GM23248 (cell line): ENCODE measurements at regions not wholly inside any gene's neighbourhood (a gene's known extent, or its start where the extent isn't known, plus 50 kb on each side); places are given as distances from the start of the nearest gene placed in this dataset.

Source experiments
- DNase-seq: peaks from one replicate; pipeline ENCODE4 v3.0.0-alpha.2; 2015
- H2AFZ ChIP-seq: fragments of 200-600 bp; sonication (generic); 2 replicates; pipeline ENCODE4 v1.6.1; 2016; ENCODE audit warnings: antibody characterized with exemption
- H3F3A ChIP-seq: fragments of 200-600 bp; sonication (generic); 2 replicates; pipeline ENCODE4 v1.6.1; 2016; ENCODE audit warnings: mild to moderate bottlenecking, antibody characterized with exemption, mixed run types; ENCODE audit not compliant: insufficient read depth
- H3K27ac ChIP-seq: fragments of 200-600 bp; sonication (generic); 2 replicates; pipeline ENCODE4 v1.5.1; 2016; ENCODE audit warnings: mild to moderate bottlenecking
- H3K27me3 ChIP-seq: fragments of 200-600 bp; sonication (generic); replicated peaks from 2 replicates; pipeline ENCODE4 v1.6.1; 2016; ENCODE audit warnings: mild to moderate bottlenecking; ENCODE audit not compliant: insufficient read depth
- H3K36me3 ChIP-seq: fragments of 200-600 bp; sonication (generic); 2 replicates; pipeline ENCODE4 v1.6.1; 2016; ENCODE audit warnings: low read depth, mild to moderate bottlenecking
- H3K4me1 ChIP-seq: fragments of 200-600 bp; sonication (generic); 2 replicates; pipeline ENCODE4 v1.6.1; 2016; ENCODE audit warnings: mild to moderate bottlenecking; ENCODE audit not compliant: insufficient read depth
- H3K4me2 ChIP-seq: fragments of 200-600 bp; sonication (generic); one replicate; pipeline ENCODE4 v1.6.1; 2016; ENCODE audit warnings: mild to moderate bottlenecking; ENCODE audit not compliant: unreplicated experiment
- H3K4me3 ChIP-seq: fragments of 200-600 bp; sonication (generic); 2 replicates; pipeline ENCODE4 v1.5.1; 2016; ENCODE audit warnings: mild to moderate bottlenecking
- H3K79me2 ChIP-seq: fragments of 200-600 bp; sonication (generic); 2 replicates; pipeline ENCODE4 v1.6.1; 2016; ENCODE audit warnings: mild to moderate bottlenecking; ENCODE audit not compliant: insufficient read depth
- H3K9ac ChIP-seq: fragments of 200-600 bp; sonication (generic); 2 replicates; pipeline ENCODE4 v1.6.1; 2016; ENCODE audit warnings: mild to moderate bottlenecking
- H3K9me2 ChIP-seq: fragments of 200-600 bp; sonication (generic); 2 replicates; pipeline ENCODE4 v1.6.1; 2016; ENCODE audit warnings: mixed run types, mild to moderate bottlenecking, moderate library complexity; ENCODE audit not compliant: insufficient read depth
- H3K9me3 ChIP-seq: fragments of 200-600 bp; sonication (generic); one replicate; pipeline ENCODE4 v1.6.1; 2017; ENCODE audit warnings: low read depth
- H4K20me1 ChIP-seq: fragments of 200-600 bp; sonication (generic); 2 replicates; pipeline ENCODE4 v1.6.0; 2016; ENCODE audit not compliant: insufficient read depth
- EZH2 ChIP-seq: fragments of 200-600 bp; sonication (generic); IDR thresholded peaks from 2 replicates; pipeline ENCODE4 v1.6.1; 2018; ENCODE audit warnings: antibody characterized with exemption, mild to moderate bottlenecking; ENCODE audit not compliant: insufficient read depth, poor library complexity, severe bottlenecking
- EZH2phosphoT487 ChIP-seq: fragments of 200-600 bp; sonication (generic); IDR thresholded peaks from 2 replicates; pipeline ENCODE4 v1.6.1; 2018; ENCODE audit warnings: antibody characterized with exemption, moderate library complexity, mild to moderate bottlenecking, low read depth; ENCODE audit not compliant: insufficient read depth
- WGBS, 2 experiments: methylation state at CpG; one replicate each; pipeline ENCODE4 v1.1.6; 2015 to 2017; ENCODE audit warnings: low lambda C conversion rate in 2 of 2, low coverage in 1 of 2; ENCODE audit errors: missing lambda C conversion rate in 2 of 2; 5-methylcytosine and 5-hydroxymethylcytosine counted together
- in situ Hi-C: fragments of 300-500 bp; cut with MboI; formaldehyde crosslinking; loops from 2 replicates; pipeline ENCODE4 v1.15.0; 2020

GRCh38 chr11:82303671-82304070, 430.0 kb downstream of the FAM181B start:
- H3K9ac ChIP-seq = no peak overlapping the region
- H4K20me1 ChIP-seq = no peaks in the 10 kb centered on the region
- DNase-seq = no peak
- no peaks in the 10 kb centered on the region for H3K27me3 ChIP-seq
- in situ Hi-C loops = no loop called here
- H3K4me2 ChIP-seq = no peak overlapping the region
- no peak overlapping the region for H2AFZ ChIP-seq
- TF ChIP-seq EZH2 = no peak
- TF ChIP-seq EZH2phosphoT487 = no peak
- H3K9me2 ChIP-seq = no peaks in the 10 kb centered on the region
- no peaks in the 10 kb centered on the region for H3F3A ChIP-seq
- no peak overlapping the region for H3K27ac ChIP-seq
- H3K4me3 ChIP-seq = no peak overlapping the region
- H3K9me3 ChIP-seq = no peaks in the 10 kb centered on the region
- H3K36me3 ChIP-seq = no peaks in the 10 kb centered on the region
- no peaks in the 10 kb centered on the region for H3K79me2 ChIP-seq
- no peaks in the 10 kb centered on the region for H3K4me1 ChIP-seq

- no peaks in the 10 kb centered on the region for H3K9me2 ChIP-seq
- no peak for TF ChIP-seq EZH2phosphoT487
- no peak for TF ChIP-seq EZH2
Observed at GRCh38 chr11:82288471-82288870, 445.2 kb downstream of the FAM181B start.

GRCh38 chr11:82270870-82271269, 462.8 kb downstream of the FAM181B start:
- Histone ChIP-seq H3K4me2 (no peak overlapping the region), H3K4me1 (no peaks in the 10 kb centered on the region), H2AFZ (no peak overlapping the region), H3F3A (no peaks in the 10 kb centered on the region), H3K79me2 (no peaks in the 10 kb centered on the region), H3K27ac (no peak overlapping the region), H3K9ac (no peak overlapping the region), H3K9me3 (no peaks in the 10 kb centered on the region), H3K36me3 (no peaks in the 10 kb centered on the region), H3K9me2 (no peaks in the 10 kb centered on the region), H4K20me1 (no peaks in the 10 kb centered on the region), H3K27me3 (no peaks in the 10 kb centered on the region), H3K4me3 (no peak overlapping the region)
- no peak for DNase-seq
- in situ Hi-C loops = no loop called here
- WGBS, 2 experiments = 0% methylated on average over 1 of the region's 1 CpG
- no peak for TF ChIP-seq EZH2phosphoT487
- TF ChIP-seq EZH2 = no peak

More at GRCh38 chr11:82288471-82288870, 445.2 kb downstream of the FAM181B start:
- Histone ChIP-seq H3K4me3 (no peak overlapping the region), H3K36me3 (no peaks in the 10 kb centered on the region), H3K27me3 (no peaks in the 10 kb centered on the region), H3F3A (no peaks in the 10 kb centered on the region), H3K4me1 (no peaks in the 10 kb centered on the region), H3K9ac (no peak overlapping the region), H3K79me2 (no peaks in the 10 kb centered on the region), H4K20me1 (no peaks in the 10 kb centered on the region), H3K27ac (no peak overlapping the region), H3K9me3 (no peaks in the 10 kb centered on the region), H3K4me2 (no peak overlapping the region), H2AFZ (no peak overlapping the region)
- in situ Hi-C loops = no loop called here
- WGBS, 2 experiments = 0 to 1% methylated on average over 2 of the region's 2 CpGs
- DNase-seq = no peak

GRCh38 chr11:82268627-82269026, 465.0 kb downstream of the FAM181B start:
- TF ChIP-seq EZH2phosphoT487 (no peak), EZH2 (no peak)
- Histone ChIP-seq H3K4me1 (no peaks in the 10 kb centered on the region), H3K27ac (no peak overlapping the region), H3K27me3 (no peaks in the 10 kb centered on the region), H4K20me1 (no peaks in the 10 kb centered on the region), H3K79me2 (no peaks in the 10 kb centered on the region), H3K4me2 (no peak overlapping the region), H3F3A (no peaks in the 10 kb centered on the region), H3K36me3 (no peaks in the 10 kb centered on the region), H2AFZ (no peak overlapping the region), H3K9me2 (no peaks in the 10 kb centered on the region), H3K9ac (no peak overlapping the region), H3K4me3 (no peak overlapping the region), H3K9me3 (no peaks in the 10 kb centered on the region)
- WGBS, 2 experiments = 6 to 7% methylated on average over 6 of the region's 6 CpGs
- DNase-seq = no peak
- in situ Hi-C loops = no loop called here

- H3K4me3 ChIP-seq = no peak overlapping the region
- H3K4me2 ChIP-seq = no peak overlapping the region
- H3K36me3 ChIP-seq = no peaks in the 10 kb centered on the region
- no peak overlapping the region for H3K27ac ChIP-seq
- no peak for TF ChIP-seq EZH2
- no peak for TF ChIP-seq EZH2phosphoT487
- H3K4me1 ChIP-seq = no peaks in the 10 kb centered on the region
- no peak for DNase-seq
- no peaks in the 10 kb centered on the region for H3K9me3 ChIP-seq
- H3K27me3 ChIP-seq = no peaks in the 10 kb centered on the region
- no peak overlapping the region for H3K9ac ChIP-seq
- no peaks in the 10 kb centered on the region for H3K79me2 ChIP-seq
- H4K20me1 ChIP-seq = no peaks in the 10 kb centered on the region
- H3K9me2 ChIP-seq = no peaks in the 10 kb centered on the region
- H2AFZ ChIP-seq = no peak overlapping the region
- H3F3A ChIP-seq = no peaks in the 10 kb centered on the region
- in situ Hi-C loops = no loop called here
- WGBS, 2 experiments = 27 to 31% methylated on average over 3 of the region's 3 CpGs
Observed at GRCh38 chr11:82267186-82267585, 466.5 kb downstream of the FAM181B start.
